Stomach (tissue), 8 donors: ENCODE measurements at regions not wholly inside any gene's neighbourhood (a gene's known extent, or its start where the extent isn't known, plus 50 kb on each side); places are given as distances from the start of the nearest gene placed in this dataset.

ENCODE experiments used
- DNase-seq, 2 donors: peaks; one replicate each; pipeline versions ENCODE4 v3.0.0 to v3.0.0-alpha.2; 2013 to 2019
- H3K27ac ChIP-seq, 5 donors: fragments of 200-600 bp in 4 of 5; sonication (generic) in 4 of 5; one replicate each; pipeline ENCODE4 v1.5.1; 2013 to 2019; ENCODE audit warnings: mild to moderate bottlenecking in 1 of 5, moderate library complexity in 1 of 5
- H3K27me3 ChIP-seq, 3 donors: fragments of 200-600 bp; sonication (generic); one replicate each; pipeline ENCODE4 v1.5.1; 2017 to 2019; ENCODE audit warnings: mixed run types in 1 of 3
- H3K36me3 ChIP-seq, 4 donors: fragments of 200-600 bp; sonication (generic); 1 replicate in 3 of 4; 2 replicates in 1 of 4; pipeline ENCODE4 v1.5.1; 2016 to 2019
- H3K4me1 ChIP-seq, 4 donors: fragments of 200-600 bp; sonication (generic); one replicate each; pipeline ENCODE4 v1.5.1; 2016 to 2019
- H3K4me3 ChIP-seq, 4 donors: fragments of 200-600 bp; sonication (generic) in 3 of 4; one replicate each; pipeline ENCODE4 v1.5.1; 2016 to 2019; ENCODE audit warnings: mild to moderate bottlenecking in 1 of 4
- H3K9me3 ChIP-seq, 4 donors: fragments of 200-600 bp; sonication (generic); one replicate each; pipeline ENCODE4 v1.5.1; 2016 to 2019
- EP300 ChIP-seq: sonication (generic); formaldehyde crosslinking; IDR thresholded peaks from one replicate; pipeline ENCODE4 v1.6.1; 2017; ENCODE audit warnings: antibody characterized with exemption
- POLR2A ChIP-seq, 4 donors: fragments of 450-650 bp; IDR thresholded peaks; one replicate each; pipeline ENCODE4 v1.6.1; 2016; ENCODE audit warnings: antibody characterized with exemption in 4 of 4, control low read depth in 2 of 4, mild to moderate bottlenecking in 1 of 4, moderate library complexity in 1 of 4
- POLR2AphosphoS5 ChIP-seq, 3 donors: sonication (generic); formaldehyde crosslinking; IDR thresholded peaks; one replicate each; pipeline ENCODE4 v1.6.1; 2016; ENCODE audit warnings: antibody characterized with exemption in 3 of 3
- WGBS, 5 donors: extraction: QIAGEN DNeasy Blood & Tissue Kit in 3 of 5; methylation state at CpG; one replicate each; pipeline versions ENCODE4 v1.1.5 to v1.1.7; 2013 to 2018; 5-methylcytosine and 5-hydroxymethylcytosine counted together
- intact Hi-C: fragments of 100-400 bp; cut with DNase I; formaldehyde crosslinking; loops from one replicate; pipeline ENCODE4 v1.15.1; 2023; ENCODE audit warnings: low total_unique reads
- TF ChIP-seq, protein P1 (sequence below), 7 experiments: fragments of 450-650 bp in 4 of 7; fragments of 200-600 bp in 3 of 7; sonication (generic) in 3 of 7; IDR thresholded peaks; one replicate each; pipeline ENCODE4 v1.5.1; 2016 to 2019; ENCODE audit warnings: antibody characterized with exemption in 7 of 7, control low read depth in 2 of 7, mild to moderate bottlenecking in 1 of 7
- donor health status: healthy with polysubstance abuse.
- donor health status: Bipolar disorder and iron deficiency.
- donor health status: healthy.

DNA sequence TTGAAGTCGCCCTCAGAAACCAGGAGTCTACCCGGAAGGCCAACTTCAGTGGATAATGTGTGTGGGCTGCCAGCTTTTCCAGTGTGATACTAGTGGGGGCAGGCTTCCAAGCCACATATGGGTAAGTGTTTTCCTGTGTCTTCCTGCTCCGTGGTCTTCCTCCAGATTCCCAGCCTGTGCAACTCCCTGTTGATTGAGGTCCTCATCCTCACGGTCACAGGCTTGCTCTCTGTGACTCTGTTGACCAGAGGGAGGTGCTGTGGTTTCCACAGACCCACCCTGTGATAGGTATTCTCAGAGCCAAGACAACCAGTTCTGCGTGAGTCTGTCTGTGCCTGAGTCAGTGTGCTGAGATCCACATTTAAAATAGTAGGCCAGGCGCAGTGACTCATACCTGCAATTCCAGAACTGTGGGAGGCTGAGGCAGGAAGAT lies 388.0 kb upstream of the IRX2 start:
- Histone ChIP-seq H3K27ac (no peak overlapping the region), H3K36me3 (no peaks in the 10 kb centered on the region), H3K27me3 (no peaks in the 10 kb centered on the region), H3K9me3 (no peaks in the 10 kb centered on the region), H3K4me1 (no peaks in the 10 kb centered on the region), H3K4me3 (no peak overlapping the region)
- WGBS, 5 donors: 69 to 80% (median 74%) methylated on average over 4 to 6 of the region's 6 CpGs
- DNase-seq: no peak
- TF ChIP-seq, protein P1, sequence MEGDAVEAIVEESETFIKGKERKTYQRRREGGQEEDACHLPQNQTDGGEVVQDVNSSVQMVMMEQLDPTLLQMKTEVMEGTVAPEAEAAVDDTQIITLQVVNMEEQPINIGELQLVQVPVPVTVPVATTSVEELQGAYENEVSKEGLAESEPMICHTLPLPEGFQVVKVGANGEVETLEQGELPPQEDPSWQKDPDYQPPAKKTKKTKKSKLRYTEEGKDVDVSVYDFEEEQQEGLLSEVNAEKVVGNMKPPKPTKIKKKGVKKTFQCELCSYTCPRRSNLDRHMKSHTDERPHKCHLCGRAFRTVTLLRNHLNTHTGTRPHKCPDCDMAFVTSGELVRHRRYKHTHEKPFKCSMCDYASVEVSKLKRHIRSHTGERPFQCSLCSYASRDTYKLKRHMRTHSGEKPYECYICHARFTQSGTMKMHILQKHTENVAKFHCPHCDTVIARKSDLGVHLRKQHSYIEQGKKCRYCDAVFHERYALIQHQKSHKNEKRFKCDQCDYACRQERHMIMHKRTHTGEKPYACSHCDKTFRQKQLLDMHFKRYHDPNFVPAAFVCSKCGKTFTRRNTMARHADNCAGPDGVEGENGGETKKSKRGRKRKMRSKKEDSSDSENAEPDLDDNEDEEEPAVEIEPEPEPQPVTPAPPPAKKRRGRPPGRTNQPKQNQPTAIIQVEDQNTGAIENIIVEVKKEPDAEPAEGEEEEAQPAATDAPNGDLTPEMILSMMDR (IDR thresholded peaks at IDR 0.05): no peak
- TF ChIP-seq POLR2AphosphoS5 (IDR thresholded peaks at IDR 0.05): no peak
- TF ChIP-seq EP300: no peak
- TF ChIP-seq POLR2A (IDR thresholded peaks at IDR 0.05): no peak
- intact Hi-C loops: no loop called here

DNA sequence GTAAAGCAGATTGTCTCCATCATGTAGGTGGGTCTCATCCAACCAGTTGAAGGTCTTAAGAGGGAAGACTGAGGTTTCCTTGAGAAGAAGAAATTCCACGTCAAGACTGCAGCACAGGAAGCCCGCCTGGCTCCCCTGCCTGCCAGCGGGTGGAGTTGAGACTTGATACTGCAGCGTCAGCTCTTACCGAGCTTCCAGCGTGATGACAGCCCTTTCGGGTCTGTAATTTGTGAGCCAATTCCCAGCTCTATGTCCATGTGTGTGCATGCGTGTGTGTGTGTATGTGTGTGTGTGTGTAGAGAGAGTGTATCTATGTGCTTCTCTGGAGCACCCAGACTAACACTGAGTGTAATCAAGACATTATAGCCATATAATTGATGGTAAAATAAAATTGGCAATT lies 379.7 kb upstream of the IRX2 start:
- intact Hi-C loops: no loop called here
- H3K4me1 ChIP-seq: no peaks in the 10 kb centered on the region
- DNase-seq: no peak
- no peak overlapping the region for H3K4me3 ChIP-seq
- WGBS, 5 donors: 49 to 71% (median 60%) methylated on average over 8 of the region's 8 CpGs
- no peaks in the 10 kb centered on the region for H3K27me3 ChIP-seq
- H3K27ac ChIP-seq: no peak overlapping the region
- no peak for TF ChIP-seq EP300
- TF ChIP-seq, protein P1 (IDR thresholded peaks at IDR 0.05): no peak
- no peak for TF ChIP-seq POLR2A (IDR thresholded peaks at IDR 0.05)
- no peak for TF ChIP-seq POLR2AphosphoS5 (IDR thresholded peaks at IDR 0.05)
- no peaks in the 10 kb centered on the region for H3K36me3 ChIP-seq
- peaks cover 0 to 4% (median 0%) of the 10 kb centered on the region in 4 donors for H3K9me3 ChIP-seq

DNA sequence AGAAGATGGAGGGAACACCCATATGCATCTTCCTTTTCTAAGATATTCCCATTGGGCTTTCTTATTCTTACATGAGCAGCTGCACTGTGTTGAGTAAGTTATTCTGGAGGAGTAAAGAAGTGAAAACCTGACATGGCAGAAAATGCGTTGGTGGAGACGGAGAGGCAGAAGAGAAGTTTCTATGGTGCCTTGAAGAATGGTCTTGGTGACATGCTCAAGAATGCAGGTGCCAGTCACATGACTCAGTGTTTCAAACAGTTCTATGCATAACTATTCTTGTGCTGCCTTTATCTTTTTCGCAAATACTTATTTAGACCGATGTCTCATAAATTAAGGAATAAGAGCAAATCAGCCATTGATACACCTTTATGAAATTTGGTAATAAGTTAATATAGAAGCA lies 377.8 kb upstream of the IRX2 start:
- Histone ChIP-seq H3K9me3 (peaks cover 0 to 4% (median 0%) of the 10 kb centered on the region in 4 donors), H3K36me3 (no peaks in the 10 kb centered on the region), H3K27ac (no peak overlapping the region), H3K4me3 (no peak overlapping the region), H3K27me3 (no peaks in the 10 kb centered on the region), H3K4me1 (no peaks in the 10 kb centered on the region)
- WGBS, 5 donors: 93 to 97% (median 97%) methylated on average over 4 of the region's 4 CpGs
- intact Hi-C loops: no loop called here
- no peak for DNase-seq
- TF ChIP-seq, protein P1 (IDR thresholded peaks at IDR 0.05): no peak
- TF ChIP-seq POLR2AphosphoS5 (IDR thresholded peaks at IDR 0.05) (no peak), EP300 (no peak), POLR2A (IDR thresholded peaks at IDR 0.05) (no peak)

DNA sequence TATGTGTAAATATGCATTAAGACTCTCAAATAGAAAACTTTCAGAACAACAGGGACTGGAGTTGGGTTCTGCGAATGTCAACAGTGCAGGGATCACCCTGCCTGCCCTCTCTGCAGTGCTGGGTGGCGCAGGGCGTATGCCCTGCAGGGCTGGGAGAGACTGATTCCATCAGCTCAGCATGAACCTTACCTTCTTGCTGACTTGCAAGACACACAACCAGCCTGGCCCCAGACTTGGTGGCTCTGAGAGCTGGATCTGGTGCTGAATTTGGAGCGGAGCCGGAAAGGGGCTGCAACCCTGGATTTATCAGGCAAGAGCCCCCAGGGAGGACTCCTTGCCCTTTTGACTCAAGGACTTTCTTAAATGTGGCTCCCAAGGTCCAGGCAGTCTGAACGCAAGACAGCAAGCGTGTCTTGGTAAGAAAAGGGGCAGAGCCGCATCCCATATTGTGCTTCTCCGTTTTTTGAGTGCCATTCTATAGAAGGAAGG lies 376.0 kb upstream of the IRX2 start:
- H3K27ac ChIP-seq: no peak overlapping the region
- TF ChIP-seq POLR2A (IDR thresholded peaks at IDR 0.05) (no peak), EP300 (no peak), POLR2AphosphoS5 (IDR thresholded peaks at IDR 0.05) (no peak)
- TF ChIP-seq, protein P1 (IDR thresholded peaks at IDR 0.05): no peak
- 85 to 90% (median 90%) methylated on average over 9 of the region's 9 CpGs for WGBS, 5 donors
- DNase-seq: no peak
- no peaks in the 10 kb centered on the region for H3K4me1 ChIP-seq
- H3K9me3 ChIP-seq: peaks cover 0 to 4% (median 0%) of the 10 kb centered on the region in 4 donors
- no peaks in the 10 kb centered on the region for H3K27me3 ChIP-seq
- H3K36me3 ChIP-seq: no peaks in the 10 kb centered on the region
- intact Hi-C loops: no loop called here
- H3K4me3 ChIP-seq: no peak overlapping the region
